ENCODE measurements at regions not wholly inside any gene's neighbourhood (a gene's known extent, or its start where the extent isn't known, plus 50 kb on each side); places are given as distances from the start of the nearest gene placed in this dataset.

DNA sequence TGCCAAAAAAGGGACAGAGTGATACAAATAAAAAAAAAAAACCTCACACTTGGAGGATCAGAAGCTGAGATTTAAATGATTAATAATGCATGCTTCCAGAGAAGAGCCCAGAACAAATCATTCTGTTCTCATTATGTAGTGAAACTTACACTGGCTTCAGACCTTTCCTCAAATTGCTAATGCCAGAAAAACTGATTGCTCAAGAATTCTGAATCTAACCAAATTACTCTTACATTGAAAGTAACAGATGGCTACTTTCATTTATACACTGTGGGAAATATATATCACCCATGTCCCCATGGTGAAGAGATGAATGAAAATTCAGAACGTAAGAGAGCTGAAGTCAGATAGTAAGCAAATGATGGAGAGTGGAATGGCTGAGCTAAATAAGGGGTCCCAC lies 85.9 kb upstream of the NSMCE3 start:
- no peak for DNase-seq (ENCODE audit: low read depth)
- H3K4me3 ChIP-seq (ENCODE audit: low read depth, low read length), result no peak overlapping the region
- in situ Hi-C loops (cut with HindIII; ENCODE audit: low sequenced_read_pairs), result no loop called here
- TF ChIP-seq, protein P1, sequence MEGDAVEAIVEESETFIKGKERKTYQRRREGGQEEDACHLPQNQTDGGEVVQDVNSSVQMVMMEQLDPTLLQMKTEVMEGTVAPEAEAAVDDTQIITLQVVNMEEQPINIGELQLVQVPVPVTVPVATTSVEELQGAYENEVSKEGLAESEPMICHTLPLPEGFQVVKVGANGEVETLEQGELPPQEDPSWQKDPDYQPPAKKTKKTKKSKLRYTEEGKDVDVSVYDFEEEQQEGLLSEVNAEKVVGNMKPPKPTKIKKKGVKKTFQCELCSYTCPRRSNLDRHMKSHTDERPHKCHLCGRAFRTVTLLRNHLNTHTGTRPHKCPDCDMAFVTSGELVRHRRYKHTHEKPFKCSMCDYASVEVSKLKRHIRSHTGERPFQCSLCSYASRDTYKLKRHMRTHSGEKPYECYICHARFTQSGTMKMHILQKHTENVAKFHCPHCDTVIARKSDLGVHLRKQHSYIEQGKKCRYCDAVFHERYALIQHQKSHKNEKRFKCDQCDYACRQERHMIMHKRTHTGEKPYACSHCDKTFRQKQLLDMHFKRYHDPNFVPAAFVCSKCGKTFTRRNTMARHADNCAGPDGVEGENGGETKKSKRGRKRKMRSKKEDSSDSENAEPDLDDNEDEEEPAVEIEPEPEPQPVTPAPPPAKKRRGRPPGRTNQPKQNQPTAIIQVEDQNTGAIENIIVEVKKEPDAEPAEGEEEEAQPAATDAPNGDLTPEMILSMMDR (IDR thresholded peaks at IDR 0.05; ENCODE audit: low read depth, low read length, missing control alignments), result no peak

DNA sequence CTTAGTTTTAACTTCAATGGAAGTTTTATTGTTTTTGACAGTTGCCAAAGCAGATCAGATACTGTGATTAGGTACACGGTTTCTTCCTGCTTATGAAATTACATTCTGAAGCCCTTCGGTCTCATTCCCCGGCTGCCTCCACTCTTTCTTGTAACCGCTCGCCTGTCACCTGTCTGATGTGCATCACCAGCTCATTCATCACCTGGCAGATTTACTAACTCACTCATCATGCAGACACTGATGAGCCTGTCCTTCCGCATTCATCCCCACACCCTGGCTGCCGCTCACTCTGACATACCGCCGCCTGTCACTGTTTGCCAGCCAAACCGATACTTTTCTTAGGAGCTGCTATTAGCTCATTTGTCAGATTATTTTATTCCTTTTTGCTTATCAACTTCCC lies 82.8 kb upstream of the NSMCE3 start:
- H3K4me3 ChIP-seq (ENCODE audit: low read depth, low read length), result no peak overlapping the region
- TF ChIP-seq, protein P1 (IDR thresholded peaks at IDR 0.05; ENCODE audit: low read depth, low read length, missing control alignments), result no peak
- no peak for DNase-seq (ENCODE audit: low read depth)

DNA sequence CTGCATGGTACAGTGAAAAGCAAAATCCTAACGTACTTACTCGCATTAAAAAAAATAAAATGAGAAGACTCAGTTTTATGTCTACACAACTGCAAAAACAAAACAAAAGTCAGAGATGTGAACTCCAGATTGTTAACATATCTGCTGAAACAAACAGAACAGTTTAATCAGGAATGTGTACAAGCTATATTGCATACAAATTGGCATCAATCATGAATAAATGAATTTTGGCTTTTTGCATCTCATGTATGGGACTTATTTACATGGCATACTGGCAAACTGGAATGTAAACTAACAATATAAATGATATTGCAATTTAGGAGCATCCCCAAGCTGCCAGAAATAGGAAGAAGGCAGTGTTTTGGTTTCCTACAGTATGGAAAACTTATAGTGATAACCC lies 79.6 kb upstream of the NSMCE3 start:
- TF ChIP-seq, protein P1 (IDR thresholded peaks at IDR 0.05; ENCODE audit: low read depth, low read length, missing control alignments), result no peak
- no peak overlapping the region for H3K4me3 ChIP-seq (ENCODE audit: low read depth, low read length)
- in situ Hi-C loops (cut with HindIII; ENCODE audit: low sequenced_read_pairs), result no loop called here
- DNase-seq (ENCODE audit: low read depth), result no peak

More for the DNA sequence above, 82.8 kb upstream of the NSMCE3 start:
- in situ Hi-C loops (cut with HindIII; ENCODE audit: low sequenced_read_pairs), result no loop called here

DNA sequence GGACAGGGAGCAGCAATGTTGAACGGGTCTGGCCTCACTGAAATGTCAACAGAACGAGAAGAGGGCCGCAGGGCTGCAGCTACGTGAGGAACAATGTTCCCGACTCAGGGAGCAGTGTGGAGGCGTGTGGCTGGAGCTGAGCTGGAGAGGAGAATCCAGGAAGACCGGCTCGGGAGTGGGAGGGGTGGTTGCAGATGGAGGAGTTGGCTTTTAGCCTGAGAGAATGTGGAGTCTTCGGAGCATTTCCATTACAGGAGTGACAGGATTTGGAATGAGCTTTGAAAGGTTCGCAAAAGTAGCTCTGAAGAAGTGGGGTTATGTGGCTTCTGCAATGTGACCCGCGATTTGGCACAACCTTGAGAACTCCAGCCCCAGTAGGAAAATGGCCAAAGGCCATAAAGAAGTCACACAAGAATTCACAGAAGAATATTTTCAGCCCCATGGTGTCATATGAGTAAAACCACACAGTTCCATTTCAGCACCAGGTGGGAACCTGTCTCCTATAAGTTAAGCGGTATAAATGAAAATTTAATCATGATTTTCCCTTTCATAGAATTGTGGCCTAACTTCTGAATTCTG lies 78.8 kb upstream of the NSMCE3 start:
- H3K4me3 ChIP-seq (ENCODE audit: low read depth, low read length), result no peak overlapping the region
- in situ Hi-C loops (cut with HindIII; ENCODE audit: low sequenced_read_pairs), result no loop called here
- TF ChIP-seq, protein P1 (IDR thresholded peaks at IDR 0.05; ENCODE audit: low read depth, low read length, missing control alignments), result no peak
- no peak for DNase-seq (ENCODE audit: low read depth)

DNA sequence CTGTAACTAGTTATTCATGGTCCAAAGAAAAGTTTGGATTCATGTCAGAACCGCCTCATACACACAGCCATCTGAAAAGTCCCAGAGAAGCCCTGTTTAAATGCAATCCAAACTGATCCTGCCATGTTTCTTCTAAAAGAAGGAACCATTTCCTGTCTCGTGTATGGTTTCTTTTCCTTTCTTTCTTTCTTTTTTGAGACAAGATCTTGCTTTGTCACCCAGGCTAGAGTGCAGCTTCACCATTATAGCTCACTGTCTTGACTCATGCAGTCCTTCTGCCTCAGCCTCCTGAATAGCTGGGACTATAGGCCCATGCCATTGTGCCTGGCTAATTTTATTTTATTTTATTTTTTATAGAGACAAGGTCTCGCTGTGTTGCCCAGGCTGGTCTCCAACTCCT lies 77.4 kb upstream of the NSMCE3 start:
- no peak overlapping the region for H3K4me3 ChIP-seq (ENCODE audit: low read depth, low read length)
- DNase-seq (ENCODE audit: low read depth), result no peak
- TF ChIP-seq, protein P1 (IDR thresholded peaks at IDR 0.05; ENCODE audit: low read depth, low read length, missing control alignments), result no peak
- in situ Hi-C loops (cut with HindIII; ENCODE audit: low sequenced_read_pairs), result no loop called here

DNA sequence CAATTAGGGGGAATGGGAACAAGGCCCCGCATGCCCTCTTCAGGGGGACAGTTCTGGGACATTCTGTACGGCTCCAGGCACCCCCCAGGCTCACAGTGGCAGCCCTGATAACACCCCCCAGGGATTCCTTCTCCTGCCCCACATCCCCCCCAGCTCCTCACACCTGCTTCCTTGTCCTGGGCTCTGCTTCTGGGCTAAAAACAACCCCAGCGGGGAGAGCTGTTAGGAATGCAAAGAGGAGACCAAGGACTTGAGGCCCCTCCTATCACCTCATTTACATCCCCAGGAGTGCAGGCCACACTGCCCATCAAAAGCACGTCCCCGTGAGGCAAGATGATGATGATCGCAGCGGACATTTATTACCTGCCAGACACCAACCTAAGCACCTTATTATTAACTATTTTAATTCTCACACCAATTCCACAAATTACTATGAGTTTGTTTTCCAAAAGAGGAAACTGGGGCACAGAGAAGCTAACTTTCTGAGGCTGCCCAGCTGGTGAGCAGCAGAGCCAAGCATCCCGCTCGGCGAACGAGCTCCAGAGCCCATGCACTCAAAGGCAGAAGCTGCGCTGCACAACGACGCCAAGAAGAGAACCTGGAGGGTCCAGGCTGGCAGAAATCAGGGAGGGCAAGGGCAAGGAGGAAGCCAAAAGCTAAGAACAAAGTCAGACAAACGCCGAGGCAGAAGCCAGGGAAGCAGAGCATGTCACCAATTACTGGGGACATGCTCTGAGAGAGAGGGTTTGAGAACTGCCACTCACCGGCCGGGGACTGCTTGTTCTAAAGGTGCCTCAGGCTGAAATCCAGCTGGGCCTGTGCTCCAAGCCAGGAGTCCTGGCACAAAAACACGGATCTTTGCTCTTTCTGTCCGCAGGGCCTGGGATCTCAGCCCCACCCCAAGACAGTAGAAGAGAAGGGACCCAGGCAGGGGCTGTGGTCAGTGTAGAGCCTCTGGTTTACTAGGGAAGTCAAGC lies 76.2 kb upstream of the NSMCE3 start:
- DNase-seq (ENCODE audit: low read depth), result no peak
- in situ Hi-C loops (cut with HindIII; ENCODE audit: low sequenced_read_pairs), result no loop called here
- TF ChIP-seq, protein P1 (IDR thresholded peaks at IDR 0.05; ENCODE audit: low read depth, low read length, missing control alignments), result no peak
- H3K4me3 ChIP-seq (ENCODE audit: low read depth, low read length), result no peak overlapping the region
